Upper lobe of left lung (tissue), 6 donors: ENCODE measurements at regions not wholly inside any gene's neighbourhood (a gene's known extent, or its start where the extent isn't known, plus 50 kb on each side); places are given as distances from the start of the nearest gene placed in this dataset.
"Not testable (repeated sequence)": the region's sequence is repeated elsewhere in the genome, so short reads cannot be mapped to it uniquely, and the experiment has no call there.

Source experiments
- ATAC-seq, 2 donors: fragments of 200-7000 bp; cut with Tn5 transposase; one replicate each; pipeline ENCODE4 v1.9.1; 2022; ENCODE audit warnings: mild to moderate bottlenecking in 2 of 2, moderate library complexity in 2 of 2; ENCODE audit not compliant: low FRiP score in 2 of 2
- DNase-seq, 2 donors: peaks; one replicate each; pipeline ENCODE4 v3.0.0-alpha.2; 2019 to 2020
- H3K27ac ChIP-seq, 4 donors: fragments of 200-600 bp; sonication (generic); one replicate each; pipeline ENCODE4 v1.5.1; 2016 to 2019
- H3K27me3 ChIP-seq, 4 donors: fragments of 200-600 bp; sonication (generic); one replicate each; pipeline ENCODE4 v1.5.1; 2017 to 2019
- H3K36me3 ChIP-seq, 4 donors: fragments of 200-600 bp; sonication (generic); one replicate each; pipeline ENCODE4 v1.5.1; 2016 to 2019
- H3K4me1 ChIP-seq, 4 donors: fragments of 200-600 bp; sonication (generic); one replicate each; pipeline ENCODE4 v1.5.1; 2018 to 2019
- H3K4me3 ChIP-seq, 4 donors: fragments of 200-600 bp; sonication (generic); one replicate each; pipeline ENCODE4 v1.5.1; 2017 to 2019; ENCODE audit warnings: mild to moderate bottlenecking in 2 of 4, moderate library complexity in 1 of 4
- H3K9me3 ChIP-seq, 4 donors: fragments of 200-600 bp; sonication (generic); one replicate each; pipeline ENCODE4 v1.5.1; 2018 to 2019
- EP300 ChIP-seq, 4 donors: sonication (generic); formaldehyde crosslinking; IDR thresholded peaks; one replicate each; pipeline ENCODE4 v1.5.1; 2017; ENCODE audit warnings: antibody characterized with exemption in 4 of 4, control low read depth in 2 of 4
- POLR2A ChIP-seq, 4 donors: fragments of 450-650 bp; IDR thresholded peaks; one replicate each; pipeline ENCODE4 v1.5.1; 2016 to 2017; ENCODE audit warnings: antibody characterized with exemption in 4 of 4, mild to moderate bottlenecking in 2 of 4
- POLR2AphosphoS5 ChIP-seq, 2 donors: sonication (generic); formaldehyde crosslinking; IDR thresholded peaks; one replicate each; pipeline ENCODE4 v1.5.1; 2017; ENCODE audit warnings: antibody characterized with exemption in 2 of 2
- WGBS, 2 donors: methylation state at CpG; one replicate each; pipeline ENCODE4 v1.1.5; 2017 to 2018; 5-methylcytosine and 5-hydroxymethylcytosine counted together
- TF ChIP-seq, protein P1 (sequence below), 6 experiments: fragments of 450-650 bp in 4 of 6; fragments of 200-600 bp in 2 of 6; sonication (generic) in 2 of 6; IDR thresholded peaks; one replicate each; pipeline ENCODE4 v1.5.1; 2016 to 2019; ENCODE audit warnings: antibody characterized with exemption in 6 of 6
- donor health status: DM: no; HTN: no; CAD: no; lungs with moderate emphysema.
- donor health status: DM: no; HTN: yes; CAD: no; lungs with severe emphysema.

DNA sequence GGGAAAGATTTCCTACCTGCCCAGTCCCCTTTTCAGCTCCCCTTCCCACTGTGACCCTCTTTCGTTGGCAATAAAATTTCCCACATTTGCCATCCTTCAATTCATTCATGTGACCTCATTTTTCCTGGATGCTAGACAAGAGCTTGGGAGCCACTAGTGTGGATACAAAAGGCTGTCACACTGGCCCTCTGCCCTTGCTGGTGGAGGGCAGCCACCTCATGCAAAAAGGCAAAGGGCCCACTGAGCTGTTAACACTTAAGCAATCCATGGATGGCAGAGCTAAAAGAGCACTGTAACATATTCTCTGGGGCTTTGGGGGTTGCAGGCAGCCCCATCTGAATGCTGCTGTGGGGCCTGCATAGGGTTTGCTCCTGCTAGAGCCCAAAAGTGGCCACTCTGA, 315.1 kb downstream of the NEBL start:
- H3K36me3 ChIP-seq: no peaks in the 10 kb centered on the region
- no peaks in the 10 kb centered on the region for H3K4me1 ChIP-seq
- 91 to 97% methylated on average over 1 of the region's 1 CpG for WGBS, 2 donors
- peaks cover 0 to 5% (median 2%) of the 10 kb centered on the region in 4 donors for H3K9me3 ChIP-seq
- no peak for TF ChIP-seq EP300 (IDR thresholded peaks at IDR 0.05)
- TF ChIP-seq POLR2AphosphoS5 (IDR thresholded peaks at IDR 0.05): no peak
- TF ChIP-seq POLR2A (IDR thresholded peaks at IDR 0.05): no peak
- TF ChIP-seq, protein P1, sequence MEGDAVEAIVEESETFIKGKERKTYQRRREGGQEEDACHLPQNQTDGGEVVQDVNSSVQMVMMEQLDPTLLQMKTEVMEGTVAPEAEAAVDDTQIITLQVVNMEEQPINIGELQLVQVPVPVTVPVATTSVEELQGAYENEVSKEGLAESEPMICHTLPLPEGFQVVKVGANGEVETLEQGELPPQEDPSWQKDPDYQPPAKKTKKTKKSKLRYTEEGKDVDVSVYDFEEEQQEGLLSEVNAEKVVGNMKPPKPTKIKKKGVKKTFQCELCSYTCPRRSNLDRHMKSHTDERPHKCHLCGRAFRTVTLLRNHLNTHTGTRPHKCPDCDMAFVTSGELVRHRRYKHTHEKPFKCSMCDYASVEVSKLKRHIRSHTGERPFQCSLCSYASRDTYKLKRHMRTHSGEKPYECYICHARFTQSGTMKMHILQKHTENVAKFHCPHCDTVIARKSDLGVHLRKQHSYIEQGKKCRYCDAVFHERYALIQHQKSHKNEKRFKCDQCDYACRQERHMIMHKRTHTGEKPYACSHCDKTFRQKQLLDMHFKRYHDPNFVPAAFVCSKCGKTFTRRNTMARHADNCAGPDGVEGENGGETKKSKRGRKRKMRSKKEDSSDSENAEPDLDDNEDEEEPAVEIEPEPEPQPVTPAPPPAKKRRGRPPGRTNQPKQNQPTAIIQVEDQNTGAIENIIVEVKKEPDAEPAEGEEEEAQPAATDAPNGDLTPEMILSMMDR (IDR thresholded peaks at IDR 0.05): no peak
- no peak for ATAC-seq
- no peak for DNase-seq
- H3K4me3 ChIP-seq: no peak overlapping the region
- H3K27me3 ChIP-seq: no peaks in the 10 kb centered on the region
- H3K27ac ChIP-seq: no peak overlapping the region

DNA sequence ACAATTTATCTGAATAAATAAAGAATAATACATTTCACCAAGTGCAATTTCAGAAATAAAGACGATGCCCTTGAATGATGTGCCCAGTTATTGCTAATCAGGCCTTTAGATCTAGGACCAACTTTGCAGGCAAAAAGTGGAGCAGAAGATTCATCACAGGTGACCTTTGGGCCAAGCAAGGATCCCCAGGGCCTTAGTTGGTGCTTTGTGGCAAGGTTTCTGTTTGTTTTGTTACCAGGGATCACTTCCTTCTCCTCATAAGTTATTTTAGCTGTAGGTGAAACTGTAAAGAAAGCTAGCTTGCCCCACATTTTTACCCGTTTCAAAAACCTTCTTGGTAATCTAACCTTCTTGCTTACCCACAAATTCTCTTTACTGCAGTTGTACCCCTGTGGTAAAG, 323.2 kb downstream of the NEBL start:
- Histone ChIP-seq H3K27ac (no peak overlapping the region), H3K4me3 (no peak overlapping the region), H3K9me3 (no peaks in the 10 kb centered on the region), H3K27me3 (no peaks in the 10 kb centered on the region), H3K36me3 (no peaks in the 10 kb centered on the region), H3K4me1 (no peaks in the 10 kb centered on the region)
- no peak for DNase-seq
- no peak for ATAC-seq
- WGBS, 2 donors: 80 to 85% methylated on average over 2 of the region's 2 CpGs
- TF ChIP-seq, protein P1 (IDR thresholded peaks at IDR 0.05): no peak
- no peak for TF ChIP-seq POLR2AphosphoS5 (IDR thresholded peaks at IDR 0.05)

DNA sequence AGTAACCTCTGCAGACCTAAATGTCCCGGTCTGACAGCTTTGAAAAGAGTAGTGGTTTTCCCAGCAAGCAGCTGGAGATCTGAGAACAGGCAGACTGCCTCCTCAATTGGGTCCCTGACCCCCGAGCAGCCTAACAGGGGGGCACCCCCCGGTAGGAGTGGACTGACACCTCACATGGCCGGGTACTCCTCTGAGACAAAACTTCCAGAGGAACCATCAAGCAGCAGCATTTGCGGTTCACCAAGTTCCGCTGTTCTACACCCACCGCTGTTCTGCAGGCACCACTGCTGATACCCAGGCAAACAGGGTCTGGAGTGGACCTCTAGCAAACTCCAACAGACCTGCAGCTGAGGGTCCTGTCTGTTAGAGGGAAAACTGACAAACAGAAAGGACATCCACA, 341.1 kb downstream of the NEBL start:
- H3K4me1 ChIP-seq, H3K27ac ChIP-seq, H3K9me3 ChIP-seq, H3K4me3 ChIP-seq, H3K27me3 ChIP-seq, ATAC-seq, DNase-seq, H3K36me3 ChIP-seq: not testable (repeated sequence)
- 79 to 89% methylated on average over 7 of the region's 7 CpGs for WGBS, 2 donors

DNA sequence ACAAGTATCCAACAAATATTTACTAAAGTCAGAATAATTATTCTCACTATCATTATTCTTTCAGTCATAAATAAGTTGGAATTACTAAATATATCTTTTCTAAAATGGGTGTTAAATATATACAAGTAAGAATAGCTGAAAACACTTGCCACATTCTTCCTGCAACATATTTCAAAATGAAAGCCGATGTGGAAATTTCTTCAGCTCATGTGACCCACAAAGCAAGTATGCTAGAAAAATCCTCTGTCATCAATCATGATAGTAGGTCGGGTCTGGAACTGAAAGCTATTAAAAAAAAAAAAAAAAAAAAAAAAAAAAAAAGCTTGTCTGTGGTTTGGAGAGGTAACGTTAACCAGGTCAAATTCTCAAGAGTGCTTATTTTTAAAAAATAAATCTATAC, 344.7 kb downstream of the NEBL start:
- WGBS, 2 donors: 44 to 55% methylated on average over 3 of the region's 3 CpGs
- Histone ChIP-seq H3K27ac (no peak overlapping the region), H3K36me3 (no peaks in the 10 kb centered on the region), H3K9me3 (no peaks in the 10 kb centered on the region), H3K4me3 (no peak overlapping the region), H3K4me1 (no peaks in the 10 kb centered on the region), H3K27me3 (no peaks in the 10 kb centered on the region)
- DNase-seq: no peak
- no peak for ATAC-seq
- TF ChIP-seq, protein P1 (IDR thresholded peaks at IDR 0.05): no peak
- TF ChIP-seq POLR2A (IDR thresholded peaks at IDR 0.05) (no peak), EP300 (IDR thresholded peaks at IDR 0.05) (no peak), POLR2AphosphoS5 (IDR thresholded peaks at IDR 0.05) (no peak)

DNA sequence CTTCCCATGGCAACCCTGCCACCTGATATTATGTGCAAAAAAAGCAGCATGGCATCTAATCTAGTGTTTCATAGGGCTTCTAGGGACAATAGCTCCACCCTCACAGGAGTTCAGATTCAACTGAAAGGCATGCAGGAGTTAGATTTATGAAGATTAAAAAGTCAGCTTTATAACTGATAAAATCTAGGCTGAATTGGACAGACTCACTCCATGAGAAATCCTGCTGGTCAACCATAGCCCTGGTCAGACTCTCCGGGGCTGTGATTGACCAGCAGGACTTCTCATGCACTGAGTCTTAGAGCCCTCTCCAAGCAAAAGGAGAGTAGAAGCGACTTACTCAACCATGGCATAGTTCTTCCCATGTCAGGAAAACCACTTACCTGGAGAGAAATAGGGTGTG, 345.4 kb downstream of the NEBL start:
- no peaks in the 10 kb centered on the region for H3K9me3 ChIP-seq
- no peak for DNase-seq
- 84 to 89% methylated on average over 2 of the region's 2 CpGs for WGBS, 2 donors
- TF ChIP-seq POLR2A (IDR thresholded peaks at IDR 0.05): no peak
- TF ChIP-seq, protein P1 (IDR thresholded peaks at IDR 0.05): no peak
- no peaks in the 10 kb centered on the region for H3K4me1 ChIP-seq
- no peaks in the 10 kb centered on the region for H3K27me3 ChIP-seq
- H3K36me3 ChIP-seq: no peaks in the 10 kb centered on the region
- no peak overlapping the region for H3K27ac ChIP-seq
- no peak overlapping the region for H3K4me3 ChIP-seq
- ATAC-seq: no peak
